PFSK-1 (cell line): ENCODE measurements at regions not wholly inside any gene's neighbourhood (a gene's known extent, or its start where the extent isn't known, plus 50 kb on each side); places are given as distances from the start of the nearest gene placed in this dataset.

Experiments used
- POLR2AphosphoS5 ChIP-seq: IDR thresholded peaks from 2 replicates; pipeline ENCODE4 v1.6.1; 2012; ENCODE audit warnings: low read depth, mild to moderate bottlenecking, control low read depth, low read length, moderate library complexity
- SIN3A ChIP-seq: IDR thresholded peaks from 2 replicates; pipeline ENCODE4 v1.6.1; 2012; ENCODE audit warnings: mild to moderate bottlenecking, low read length, moderate library complexity, borderline replicate concordance; ENCODE audit not compliant: insufficient read depth
- TAF1 ChIP-seq: IDR thresholded peaks from 2 replicates; pipeline ENCODE4 v1.6.1; 2012; ENCODE audit warnings: low read length, control low read depth, borderline replicate concordance; ENCODE audit not compliant: insufficient read depth
- TF ChIP-seq, protein P1 (sequence below), 2 experiments: IDR thresholded peaks; 2 replicates each; pipeline versions ENCODE4 v1.6.1 to v1.8.0; 2011 to 2012; ENCODE audit warnings: low read depth in 2 of 2, low read length in 2 of 2, control low read depth in 1 of 2, inconsistent platforms in 1 of 2, mild to moderate bottlenecking in 1 of 2, moderate library complexity in 1 of 2; ENCODE audit not compliant: insufficient read depth in 1 of 2

DNA sequence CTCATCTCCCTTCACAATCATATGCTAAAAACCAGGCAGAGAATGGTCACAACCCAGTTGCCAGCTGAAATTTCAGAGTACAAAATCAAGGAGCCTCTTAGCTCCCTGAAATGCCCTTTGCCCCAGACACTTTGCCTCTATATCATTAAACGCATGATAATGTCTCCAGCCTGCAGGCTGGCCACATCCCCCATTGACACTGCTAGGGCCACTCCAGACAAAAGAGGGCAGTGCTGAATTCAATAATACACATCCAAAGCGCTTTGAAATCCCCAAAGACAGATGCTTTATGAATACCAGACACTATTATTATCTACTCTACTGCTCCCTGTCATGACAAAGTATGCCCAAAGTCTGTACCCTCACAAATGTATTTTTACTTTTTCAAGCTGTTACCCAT is 348.3 kb upstream of the POU3F2 start:
- TF ChIP-seq, protein P1, sequence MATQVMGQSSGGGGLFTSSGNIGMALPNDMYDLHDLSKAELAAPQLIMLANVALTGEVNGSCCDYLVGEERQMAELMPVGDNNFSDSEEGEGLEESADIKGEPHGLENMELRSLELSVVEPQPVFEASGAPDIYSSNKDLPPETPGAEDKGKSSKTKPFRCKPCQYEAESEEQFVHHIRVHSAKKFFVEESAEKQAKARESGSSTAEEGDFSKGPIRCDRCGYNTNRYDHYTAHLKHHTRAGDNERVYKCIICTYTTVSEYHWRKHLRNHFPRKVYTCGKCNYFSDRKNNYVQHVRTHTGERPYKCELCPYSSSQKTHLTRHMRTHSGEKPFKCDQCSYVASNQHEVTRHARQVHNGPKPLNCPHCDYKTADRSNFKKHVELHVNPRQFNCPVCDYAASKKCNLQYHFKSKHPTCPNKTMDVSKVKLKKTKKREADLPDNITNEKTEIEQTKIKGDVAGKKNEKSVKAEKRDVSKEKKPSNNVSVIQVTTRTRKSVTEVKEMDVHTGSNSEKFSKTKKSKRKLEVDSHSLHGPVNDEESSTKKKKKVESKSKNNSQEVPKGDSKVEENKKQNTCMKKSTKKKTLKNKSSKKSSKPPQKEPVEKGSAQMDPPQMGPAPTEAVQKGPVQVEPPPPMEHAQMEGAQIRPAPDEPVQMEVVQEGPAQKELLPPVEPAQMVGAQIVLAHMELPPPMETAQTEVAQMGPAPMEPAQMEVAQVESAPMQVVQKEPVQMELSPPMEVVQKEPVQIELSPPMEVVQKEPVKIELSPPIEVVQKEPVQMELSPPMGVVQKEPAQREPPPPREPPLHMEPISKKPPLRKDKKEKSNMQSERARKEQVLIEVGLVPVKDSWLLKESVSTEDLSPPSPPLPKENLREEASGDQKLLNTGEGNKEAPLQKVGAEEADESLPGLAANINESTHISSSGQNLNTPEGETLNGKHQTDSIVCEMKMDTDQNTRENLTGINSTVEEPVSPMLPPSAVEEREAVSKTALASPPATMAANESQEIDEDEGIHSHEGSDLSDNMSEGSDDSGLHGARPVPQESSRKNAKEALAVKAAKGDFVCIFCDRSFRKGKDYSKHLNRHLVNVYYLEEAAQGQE (IDR thresholded peaks at IDR 0.05; ENCODE audit: insufficient read depth in 1 of 2, low read depth in 2 of 2, low read length in 2 of 2) = no peak
- TF ChIP-seq POLR2AphosphoS5 (no peak), TAF1 (no peak), SIN3A (no peak)
